Natural killer cell treated with Interleukin-12 subunit alpha and Interleukin-12 subunit beta and Interleukin-15 and Interleukin-18, amount 100 ng/mL, for 72 hours (primary cell): ENCODE measurements at regions not wholly inside any gene's neighbourhood (a gene's known extent, or its start where the extent isn't known, plus 50 kb on each side); places are given as distances from the start of the nearest gene placed in this dataset.
A peak's percentile ranks its signal among the peaks of the same experiment; 100 is the strongest.

Experiments used
- ATAC-seq, 2 donors: fragments of 150-1000 bp; cut with Tn5 transposase in 1 of 2; sonication (Bioruptor Pico), chemical (Tn5 transposase) in 1 of 2; 2 replicates each; pipeline ENCODE4 v1.10.0; 2021
- DNase-seq: peaks from one replicate; pipeline ENCODE4 v3.0.0; 2022; ENCODE audit warnings: low spot score
- H3K27ac Mint-ChIP-seq, 2 donors: 1 replicate in 1 of 2; 2 replicates in 1 of 2; pipeline ENCODE4 v1.8.0; 2022; ENCODE audit warnings: mixed read lengths in 2 of 2, mild to moderate bottlenecking in 1 of 2, moderate library complexity in 1 of 2
- H3K27me3 Mint-ChIP-seq, 2 donors: 1 replicate in 1 of 2; 2 replicates in 1 of 2; pipeline ENCODE4 v1.8.0; 2022; ENCODE audit warnings: mixed read lengths in 2 of 2
- H3K36me3 Mint-ChIP-seq: one replicate; pipeline ENCODE4 v1.8.0; 2022; ENCODE audit warnings: mixed read lengths
- H3K4me1 Mint-ChIP-seq, 2 donors: 1 replicate in 1 of 2; 2 replicates in 1 of 2; pipeline ENCODE4 v1.8.0; 2022; ENCODE audit warnings: low read depth in 2 of 2, mixed read lengths in 2 of 2, mild to moderate bottlenecking in 1 of 2
- H3K4me3 Mint-ChIP-seq: one replicate; pipeline ENCODE4 v1.8.0; 2022; ENCODE audit warnings: mixed read lengths
- H3K9me3 Mint-ChIP-seq: 2 replicates; pipeline ENCODE4 v1.8.0; 2022; ENCODE audit warnings: mixed read lengths

GRCh38 chr9:79868567-79869189 lies 296.9 kb downstream of the TLE4 start:
- Mint-ChIP-seq H3K36me3 (no peaks in the 10 kb centered on the region), H3K9me3 (no peaks in the 10 kb centered on the region), H3K4me3 (no peak overlapping the region), H3K27me3 (peaks cover 0 to 1% of the 10 kb centered on the region in 2 donors), H3K4me1 (peaks cover 17 to 21% of the 10 kb centered on the region in 2 donors), H3K27ac (no peak overlapping the region)
- no peak for DNase-seq
- ATAC-seq = no peak

GRCh38 chr9:79862921-79863890 lies 291.4 kb downstream of the TLE4 start:
- H3K27me3 Mint-ChIP-seq = no peaks in the 10 kb centered on the region
- ATAC-seq (peak in 1 of 2 donors; percentile 55), DNase-seq (no peak)
- no peak overlapping the region for H3K4me3 Mint-ChIP-seq
- H3K9me3 Mint-ChIP-seq = no peaks in the 10 kb centered on the region
- no peak overlapping the region for H3K27ac Mint-ChIP-seq
- H3K4me1 Mint-ChIP-seq = peaks cover 19 to 27% of the 10 kb centered on the region in 2 donors
- H3K36me3 Mint-ChIP-seq = no peaks in the 10 kb centered on the region

GRCh38 chr9:79858508-79858907 lies 286.7 kb downstream of the TLE4 start:
- H3K27ac Mint-ChIP-seq = peak overlapping the region; percentile 19 to 85
- peaks cover 3% of the 10 kb centered on the region for H3K9me3 Mint-ChIP-seq
- ATAC-seq (peak; percentile 85), DNase-seq (no peak)
- peak overlapping the region; percentile 35 for H3K4me3 Mint-ChIP-seq
- no peaks in the 10 kb centered on the region for H3K27me3 Mint-ChIP-seq
- no peaks in the 10 kb centered on the region for H3K36me3 Mint-ChIP-seq
- H3K4me1 Mint-ChIP-seq = peaks cover 7 to 16% of the 10 kb centered on the region in 2 donors

GRCh38 chr9:79857188-79857587 lies 285.4 kb downstream of the TLE4 start:
- H3K27ac Mint-ChIP-seq = peak overlapping the region; percentile 24 to 40
- H3K36me3 Mint-ChIP-seq = no peaks in the 10 kb centered on the region
- H3K4me3 Mint-ChIP-seq = peak overlapping the region; percentile 31
- peaks cover 3% of the 10 kb centered on the region for H3K9me3 Mint-ChIP-seq
- ATAC-seq = no peak
- H3K27me3 Mint-ChIP-seq = no peaks in the 10 kb centered on the region
- DNase-seq = no peak
- peaks cover 7 to 16% of the 10 kb centered on the region in 2 donors for H3K4me1 Mint-ChIP-seq

GRCh38 chr9:79847074-79847473 lies 275.3 kb downstream of the TLE4 start:
- no peak for ATAC-seq
- H3K4me3 Mint-ChIP-seq = no peak overlapping the region
- peaks cover 11% of the 10 kb centered on the region for H3K9me3 Mint-ChIP-seq
- no peak for DNase-seq
- no peak overlapping the region for H3K27ac Mint-ChIP-seq
- H3K4me1 Mint-ChIP-seq = no peaks in the 10 kb centered on the region
- peaks cover 29% of the 10 kb centered on the region for H3K36me3 Mint-ChIP-seq
- no peaks in the 10 kb centered on the region for H3K27me3 Mint-ChIP-seq

GRCh38 chr9:79829566-79830302 lies 258.0 kb downstream of the TLE4 start:
- Mint-ChIP-seq H3K9me3 (no peaks in the 10 kb centered on the region), H3K4me3 (no peak overlapping the region), H3K27ac (no peak overlapping the region), H3K36me3 (no peaks in the 10 kb centered on the region), H3K27me3 (no peaks in the 10 kb centered on the region), H3K4me1 (peaks cover under 1 to 3% of the 10 kb centered on the region in 2 donors)
- ATAC-seq (no peak), DNase-seq (no peak)

- Mint-ChIP-seq H3K9me3 (peaks cover 8% of the 10 kb centered on the region), H3K27ac (no peak overlapping the region), H3K27me3 (peaks cover 0 to 21% of the 10 kb centered on the region in 2 donors), H3K4me1 (peaks cover 16 to 30% of the 10 kb centered on the region in 2 donors), H3K36me3 (peaks cover 11% of the 10 kb centered on the region), H3K4me3 (no peak overlapping the region)
- DNase-seq (no peak), ATAC-seq (no peak)
Measured at GRCh38 chr9:79824265-79824664, 252.5 kb downstream of the TLE4 start.

GRCh38 chr9:79817438-79818004 lies 245.8 kb downstream of the TLE4 start:
- H3K27me3 Mint-ChIP-seq = peaks cover 0 to 8% of the 10 kb centered on the region in 2 donors
- H3K9me3 Mint-ChIP-seq = peaks cover 5% of the 10 kb centered on the region
- H3K4me1 Mint-ChIP-seq = peaks cover 11 to 36% of the 10 kb centered on the region in 2 donors
- H3K36me3 Mint-ChIP-seq = peaks cover 6% of the 10 kb centered on the region
- peak overlapping the region in 1 of 2 donors; percentile 26 for H3K27ac Mint-ChIP-seq
- DNase-seq (no peak), ATAC-seq (peak; percentile 71 to 93)
- H3K4me3 Mint-ChIP-seq = no peak overlapping the region

- DNase-seq (no peak), ATAC-seq (no peak)
- Mint-ChIP-seq H3K27ac (peak overlapping the region; percentile 80 to 88), H3K4me3 (peak overlapping the region; percentile 86), H3K36me3 (no peaks in the 10 kb centered on the region), H3K4me1 (peaks cover 17 to 38% of the 10 kb centered on the region in 2 donors), H3K9me3 (no peaks in the 10 kb centered on the region), H3K27me3 (no peaks in the 10 kb centered on the region)
Measured at GRCh38 chr9:79813258-79813638, 241.5 kb downstream of the TLE4 start.

GRCh38 chr9:79812507-79813257 lies 240.9 kb downstream of the TLE4 start:
- Mint-ChIP-seq H3K36me3 (no peaks in the 10 kb centered on the region), H3K27ac (peak overlapping the region; percentile 80 to 88), H3K4me3 (peak overlapping the region; percentile 86), H3K4me1 (peaks cover 17 to 34% of the 10 kb centered on the region in 2 donors), H3K9me3 (no peaks in the 10 kb centered on the region), H3K27me3 (no peaks in the 10 kb centered on the region)
- DNase-seq (no peak), ATAC-seq (peak; percentile 72 to 81)

- no peaks in the 10 kb centered on the region for H3K27me3 Mint-ChIP-seq
- peaks cover 17 to 28% of the 10 kb centered on the region in 2 donors for H3K4me1 Mint-ChIP-seq
- no peaks in the 10 kb centered on the region for H3K36me3 Mint-ChIP-seq
- ATAC-seq = no peak
- peak overlapping the region; percentile 80 to 88 for H3K27ac Mint-ChIP-seq
- DNase-seq = no peak
- no peaks in the 10 kb centered on the region for H3K9me3 Mint-ChIP-seq
- peak overlapping the region; percentile 86 for H3K4me3 Mint-ChIP-seq
Measured at GRCh38 chr9:79812099-79812498, 240.3 kb downstream of the TLE4 start.

GRCh38 chr9:79809931-79810330 lies 238.2 kb downstream of the TLE4 start:
- Mint-ChIP-seq H3K9me3 (no peaks in the 10 kb centered on the region), H3K4me1 (peaks cover 17 to 27% of the 10 kb centered on the region in 2 donors), H3K36me3 (no peaks in the 10 kb centered on the region), H3K27me3 (no peaks in the 10 kb centered on the region), H3K27ac (no peak overlapping the region), H3K4me3 (no peak overlapping the region)
- ATAC-seq (no peak), DNase-seq (no peak)
